ENCODE measurements at regions not wholly inside any gene's neighbourhood (a gene's known extent, or its start where the extent isn't known, plus 50 kb on each side); places are given as distances from the start of the nearest gene placed in this dataset.

GRCh38 chr2:19762959-19763605, 138.7 kb downstream of the TTC32 start:
- no TSS peak for BruUV-seq (replicated peaks)
- CTCF ChIA-PET, result no interaction called here
- no peak for ATAC-seq
- intact Hi-C loops (cut with micrococcal nuclease; ENCODE audit: unreplicated experiment), result no loop called here
- no peak for TF ChIP-seq CTCF (IDR thresholded peaks at IDR 0.05)
- no peak for TF ChIP-seq REST (IDR thresholded peaks at IDR 0.05; ENCODE audit: insufficient read depth in 1 of 2, low read depth in 2 of 2, low read length in 1 of 2)
- no peak for DNase-seq (ENCODE audit: low read depth, low spot score)
- no peaks in the 10 kb centered on the region for H3K27me3 ChIP-seq (ENCODE audit: control insufficient read depth, insufficient read depth, low read length)
- no peak overlapping the region for H3K4me3 ChIP-seq (ENCODE audit: low read depth in 2 of 2, low read length in 2 of 2)
- H3K4me1 ChIP-seq (ENCODE audit: control insufficient read depth, insufficient read depth, low read length), result no peaks in the 10 kb centered on the region
- in situ Hi-C loops (cut with HindIII; ENCODE audit: low pct_unique_long_range_greater_than_20kb, low sequenced_read_pairs), result no loop called here
- H3K27ac ChIP-seq (ENCODE audit: low read length), result no peak overlapping the region
- POLR2A ChIA-PET, result no interaction called here
- H3K36me3 ChIP-seq (ENCODE audit: control insufficient read depth, insufficient read depth, low read length), result no peaks in the 10 kb centered on the region
- no peaks in the 10 kb centered on the region for H3K9me3 ChIP-seq (ENCODE audit: control insufficient read depth, insufficient read depth, low read depth, low read length)

GRCh38 chr2:19762142-19762541, 139.6 kb downstream of the TTC32 start:
- no peaks in the 10 kb centered on the region for H3K4me1 ChIP-seq (ENCODE audit: control insufficient read depth, insufficient read depth, low read length)
- H3K27me3 ChIP-seq (ENCODE audit: control insufficient read depth, insufficient read depth, low read length), result no peaks in the 10 kb centered on the region
- H3K27ac ChIP-seq (ENCODE audit: low read length), result no peak overlapping the region
- H3K9me3 ChIP-seq (ENCODE audit: control insufficient read depth, insufficient read depth, low read depth, low read length), result no peaks in the 10 kb centered on the region
- ChIA-PET POLR2A (no interaction called here), CTCF (interaction anchor here (0.5 kb wide), 1 partner anchor 76 kb away, joined by 4 read pairs; no protein-coding TSS in a partner anchor)
- no peak overlapping the region for H3K4me3 ChIP-seq (ENCODE audit: low read depth in 2 of 2, low read length in 2 of 2)
- no TSS peak for BruUV-seq (replicated peaks)
- no peak for ATAC-seq
- in situ Hi-C loops (cut with HindIII; ENCODE audit: low pct_unique_long_range_greater_than_20kb, low sequenced_read_pairs) (no loop called here), intact Hi-C loops (cut with micrococcal nuclease; ENCODE audit: unreplicated experiment) (no loop called here)
- H3K36me3 ChIP-seq (ENCODE audit: control insufficient read depth, insufficient read depth, low read length), result no peaks in the 10 kb centered on the region
- TF ChIP-seq SIN3A (IDR thresholded peaks at IDR 0.05; ENCODE audit: borderline replicate concordance, insufficient read depth, low read depth, low read length) (no peak), TCF7L2 (IDR thresholded peaks at IDR 0.05; ENCODE audit: low read depth, low read length) (no peak), REST (IDR thresholded peaks at IDR 0.05; ENCODE audit: insufficient read depth in 1 of 2, low read depth in 2 of 2, low read length in 1 of 2) (no peak), CTCF (IDR thresholded peaks at IDR 0.05) (no peak), POLR2AphosphoS5 (IDR thresholded peaks at IDR 0.05; ENCODE audit: low read depth, low read length) (no peak)
- no peak for DNase-seq (ENCODE audit: low read depth, low spot score)
